GM18867 (cell line): ENCODE measurements at regions not wholly inside any gene's neighbourhood (a gene's known extent, or its start where the extent isn't known, plus 50 kb on each side); places are given as distances from the start of the nearest gene placed in this dataset.

Source experiments
- ATAC-seq: cut with Tn5 transposase; IDR thresholded peaks from one replicate; pipeline ENCODE4 v1.9.1; 2021; ENCODE audit warnings: mild to moderate bottlenecking, moderate library complexity; ENCODE audit not compliant: unreplicated experiment

- ATAC-seq: no peak
Observed at GRCh38 chr12:107339932-107340331, 246.6 kb upstream of the CRY1 start.

GRCh38 chr12:107340898-107341297, 247.5 kb upstream of the CRY1 start:
- ATAC-seq: no peak

GRCh38 chr12:107344035-107344808, 250.9 kb upstream of the CRY1 start:
- ATAC-seq: no peak

GRCh38 chr12:107347261-107347660, 253.9 kb upstream of the CRY1 start:
- no peak for ATAC-seq

- ATAC-seq: no peak
Observed at GRCh38 chr12:107349008-107349747, 255.8 kb upstream of the CRY1 start.

- ATAC-seq: no peak
Observed at GRCh38 chr12:107349839-107350238, 256.5 kb upstream of the CRY1 start.

- no peak for ATAC-seq
Observed at GRCh38 chr12:107351109-107351508, 257.8 kb upstream of the CRY1 start.

GRCh38 chr12:107351713-107352112, 258.4 kb upstream of the CRY1 start:
- ATAC-seq: no peak

GRCh38 chr12:107352347-107353081, 259.2 kb upstream of the CRY1 start:
- ATAC-seq: no peak

GRCh38 chr12:107353312-107353711, 260.0 kb upstream of the CRY1 start:
- ATAC-seq: no peak

- ATAC-seq: no peak
Observed at GRCh38 chr12:107355004-107355565, 261.7 kb upstream of the CRY1 start.

GRCh38 chr12:107355612-107356011, 262.3 kb upstream of the CRY1 start:
- no peak for ATAC-seq

- ATAC-seq: no peak
Observed at GRCh38 chr12:107356266-107356936, 263.1 kb upstream of the CRY1 start.

GRCh38 chr12:107356937-107357295, 263.6 kb upstream of the CRY1 start:
- ATAC-seq: no peak

GRCh38 chr12:107359382-107359781, 266.0 kb upstream of the CRY1 start:
- no peak for ATAC-seq

- no peak for ATAC-seq
Observed at GRCh38 chr12:107360033-107360432, 266.7 kb upstream of the CRY1 start.

- no peak for ATAC-seq
Observed at GRCh38 chr12:107360482-107360881, 267.1 kb upstream of the CRY1 start.

GRCh38 chr12:107361970-107362369, 268.6 kb upstream of the CRY1 start:
- ATAC-seq: no peak

GRCh38 chr12:107362960-107363359, 269.6 kb upstream of the CRY1 start:
- ATAC-seq: no peak

GRCh38 chr12:107364875-107365518, 271.6 kb upstream of the CRY1 start:
- ATAC-seq: no peak
